ENCODE measurements at regions not wholly inside any gene's neighbourhood (a gene's known extent, or its start where the extent isn't known, plus 50 kb on each side); places are given as distances from the start of the nearest gene placed in this dataset.

DNA sequence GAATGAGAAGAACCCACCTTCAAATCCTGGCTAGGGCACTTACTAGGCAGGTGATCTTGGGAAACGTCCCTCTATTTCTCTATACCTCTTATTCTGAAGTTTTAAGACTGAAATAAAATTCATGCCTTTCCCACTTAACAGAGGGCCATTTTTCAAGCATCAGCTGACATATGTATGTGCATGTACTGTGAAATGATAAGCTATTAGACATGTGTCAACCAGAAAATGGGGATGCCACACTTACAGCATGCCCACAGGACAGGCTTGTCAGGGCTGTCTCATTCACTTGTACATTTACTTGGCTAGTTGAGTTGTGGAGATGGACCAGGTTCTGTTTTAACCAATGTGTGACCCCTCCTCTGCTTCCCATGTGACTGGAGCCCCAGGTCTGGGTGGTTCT is 78.5 kb downstream of the C9orf152 start:
- no peak for TF ChIP-seq EZH2 (IDR thresholded peaks at IDR 0.05; ENCODE audit: borderline replicate concordance, low read length)
- TF ChIP-seq, protein P1, sequence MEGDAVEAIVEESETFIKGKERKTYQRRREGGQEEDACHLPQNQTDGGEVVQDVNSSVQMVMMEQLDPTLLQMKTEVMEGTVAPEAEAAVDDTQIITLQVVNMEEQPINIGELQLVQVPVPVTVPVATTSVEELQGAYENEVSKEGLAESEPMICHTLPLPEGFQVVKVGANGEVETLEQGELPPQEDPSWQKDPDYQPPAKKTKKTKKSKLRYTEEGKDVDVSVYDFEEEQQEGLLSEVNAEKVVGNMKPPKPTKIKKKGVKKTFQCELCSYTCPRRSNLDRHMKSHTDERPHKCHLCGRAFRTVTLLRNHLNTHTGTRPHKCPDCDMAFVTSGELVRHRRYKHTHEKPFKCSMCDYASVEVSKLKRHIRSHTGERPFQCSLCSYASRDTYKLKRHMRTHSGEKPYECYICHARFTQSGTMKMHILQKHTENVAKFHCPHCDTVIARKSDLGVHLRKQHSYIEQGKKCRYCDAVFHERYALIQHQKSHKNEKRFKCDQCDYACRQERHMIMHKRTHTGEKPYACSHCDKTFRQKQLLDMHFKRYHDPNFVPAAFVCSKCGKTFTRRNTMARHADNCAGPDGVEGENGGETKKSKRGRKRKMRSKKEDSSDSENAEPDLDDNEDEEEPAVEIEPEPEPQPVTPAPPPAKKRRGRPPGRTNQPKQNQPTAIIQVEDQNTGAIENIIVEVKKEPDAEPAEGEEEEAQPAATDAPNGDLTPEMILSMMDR (conservative IDR thresholded peaks at IDR 0.05 in 1 of 2, IDR thresholded peaks at IDR 0.05 in 1 of 2; ENCODE audit: extremely low read depth in 1 of 2, insufficient read depth in 1 of 2, low read depth in 1 of 2, low read length in 2 of 2): no peak

All from mammary epithelial cell (primary cell).